Stimulated activated CD4-positive, alpha-beta T cell treated with anti-CD3 and anti-CD28 coated beads, TNF-alpha, amount 100 ng/mL, for 48 hours (primary cell): ENCODE measurements at regions not wholly inside any gene's neighbourhood (a gene's known extent, or its start where the extent isn't known, plus 50 kb on each side); places are given as distances from the start of the nearest gene placed in this dataset.
"Not testable (repeated sequence)": the region's sequence is repeated elsewhere in the genome, so short reads cannot be mapped to it uniquely, and the experiment has no call there.

ENCODE experiments used
- DNase-seq, 3 donors: peaks; one replicate each; pipeline ENCODE4 v3.0.0-alpha.2; 2020; ENCODE audit warnings: low read depth in 3 of 3

DNA sequence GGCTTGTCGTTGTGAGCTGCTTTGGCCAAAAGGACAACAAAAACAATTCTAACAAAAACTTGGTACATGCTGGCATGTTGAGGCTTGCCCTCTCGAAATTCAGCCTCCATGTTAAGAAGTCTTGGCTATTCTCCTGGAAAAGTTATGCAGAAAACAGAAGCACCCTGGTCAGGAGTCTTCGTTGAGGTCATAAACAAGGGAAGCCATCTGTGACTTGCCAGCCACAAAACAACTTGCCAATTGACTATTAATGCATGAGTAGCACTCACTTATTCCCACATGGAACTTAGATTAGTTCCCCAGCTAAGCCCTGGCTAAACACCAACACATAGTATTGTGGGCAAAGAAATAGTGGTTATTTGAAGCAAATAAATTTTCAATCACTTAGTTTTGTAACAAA lies 521.0 kb upstream of the CHD1 start:
- no peak for DNase-seq

DNA sequence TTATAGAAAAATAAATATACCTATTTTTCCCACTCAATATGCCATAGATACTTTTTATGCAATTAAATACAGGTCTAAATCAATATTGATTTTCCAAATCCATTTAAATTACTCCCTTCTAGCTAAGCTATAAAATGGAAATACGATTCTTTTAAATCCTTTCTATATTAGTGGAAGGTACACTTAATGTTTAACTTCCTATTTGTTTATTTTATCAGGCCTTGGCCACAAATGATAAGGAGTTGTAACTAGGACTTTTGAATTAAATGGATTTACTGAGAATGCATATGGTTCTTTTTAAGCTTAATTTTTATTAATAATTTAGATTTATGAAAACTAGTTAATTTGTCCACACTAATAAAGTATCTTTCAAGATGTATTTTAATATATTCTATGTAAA lies 517.0 kb upstream of the CHD1 start:
- no peak for DNase-seq

- DNase-seq: no peak
These were observed 512.4 kb upstream of the CHD1 start for GRCh38 chr5:99441235-99441634.

DNA sequence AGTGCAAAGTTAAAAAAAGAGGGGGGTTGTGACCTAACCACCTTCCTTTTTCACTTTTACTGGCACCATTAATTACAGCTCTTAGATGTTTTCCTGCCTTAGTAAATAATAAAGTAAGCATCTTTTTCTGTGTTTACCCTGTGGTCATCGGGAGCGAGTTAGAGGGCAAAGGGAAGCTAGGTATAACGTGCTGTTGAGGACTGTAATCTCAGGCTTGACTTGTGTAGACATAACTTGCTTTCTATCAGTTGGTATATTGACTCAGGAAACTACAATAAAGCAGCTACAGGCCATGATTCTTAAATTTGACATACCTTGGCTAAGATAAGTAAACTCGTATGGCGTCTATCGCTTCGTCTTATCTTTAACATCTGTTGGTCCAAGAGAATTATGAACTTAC lies 509.8 kb upstream of the CHD1 start:
- DNase-seq: no peak

DNA sequence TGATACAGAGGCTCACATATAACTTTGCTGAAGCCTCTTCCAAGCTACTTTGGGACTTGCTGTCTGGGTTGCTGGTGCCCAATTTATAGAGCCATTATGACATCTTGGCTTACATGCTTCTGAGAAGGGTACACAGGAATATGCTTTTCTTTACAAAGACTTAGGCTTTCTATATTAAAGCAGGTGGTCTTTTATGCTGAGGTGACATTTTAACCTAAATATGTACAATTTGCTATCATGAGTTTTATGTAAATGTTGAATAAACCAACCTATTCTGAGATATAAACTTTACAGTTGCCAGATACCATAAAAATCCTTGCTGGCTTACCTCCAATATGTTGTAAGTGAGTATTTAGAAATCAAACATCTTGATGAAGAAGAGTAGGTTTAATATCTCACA lies 509.2 kb upstream of the CHD1 start:
- no peak for DNase-seq

GRCh38 chr5:99423396-99423795 lies 494.6 kb upstream of the CHD1 start:
- not testable (repeated sequence) for DNase-seq

- DNase-seq: not testable (repeated sequence)
These were observed 489.8 kb upstream of the CHD1 start for GRCh38 chr5:99418640-99419039.

DNA sequence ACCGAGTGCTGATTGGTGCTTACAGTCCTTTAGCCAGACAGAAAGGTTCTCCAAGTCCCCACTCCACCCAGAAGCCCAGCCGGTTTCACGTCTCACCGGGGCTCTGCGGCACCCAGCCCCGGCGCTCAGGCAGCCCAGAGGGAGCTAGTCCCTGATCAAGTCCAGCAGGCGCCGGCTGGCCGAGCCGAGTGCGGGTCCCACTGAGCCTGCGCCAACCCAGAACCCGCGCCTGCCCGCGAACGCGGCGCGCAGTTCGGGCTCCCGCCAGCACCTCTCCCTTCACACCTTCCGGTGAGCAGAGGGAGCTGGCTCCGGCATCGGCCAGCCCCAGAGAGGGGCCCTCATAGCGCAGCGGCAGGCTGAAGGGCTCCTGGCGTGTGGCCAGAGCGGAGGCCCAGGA lies 481.6 kb upstream of the CHD1 start:
- DNase-seq: not testable (repeated sequence)

GRCh38 chr5:99404764-99405302 lies 476.0 kb upstream of the CHD1 start:
- not testable (repeated sequence) for DNase-seq

- DNase-seq: not testable (repeated sequence)
These were observed 471.8 kb upstream of the CHD1 start for GRCh38 chr5:99400571-99400970.

GRCh38 chr5:99398976-99399375 lies 470.2 kb upstream of the CHD1 start:
- no peak for DNase-seq

- no peak for DNase-seq
These were observed 457.7 kb upstream of the CHD1 start for GRCh38 chr5:99386406-99387077.

GRCh38 chr5:99379187-99379586 lies 450.4 kb upstream of the CHD1 start:
- no peak for DNase-seq

DNA sequence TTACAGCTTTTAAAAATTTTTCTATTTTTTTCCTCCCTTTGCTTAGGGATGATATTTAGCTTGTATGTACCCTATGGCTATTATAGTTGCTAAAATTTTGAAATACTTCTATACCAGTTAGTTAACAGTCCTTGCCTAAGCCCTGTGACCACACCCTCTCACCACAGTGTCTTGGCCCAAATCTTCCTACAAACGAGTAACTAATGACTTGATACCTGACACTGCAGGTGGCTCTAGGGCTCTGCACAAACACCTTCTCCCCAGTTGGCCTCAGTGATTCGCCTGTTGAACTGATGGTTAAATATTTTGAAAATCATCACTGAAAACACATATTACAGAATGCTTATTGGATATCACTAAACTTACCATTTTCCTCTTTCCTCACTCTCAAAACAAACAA lies 449.6 kb upstream of the CHD1 start:
- no peak for DNase-seq

DNA sequence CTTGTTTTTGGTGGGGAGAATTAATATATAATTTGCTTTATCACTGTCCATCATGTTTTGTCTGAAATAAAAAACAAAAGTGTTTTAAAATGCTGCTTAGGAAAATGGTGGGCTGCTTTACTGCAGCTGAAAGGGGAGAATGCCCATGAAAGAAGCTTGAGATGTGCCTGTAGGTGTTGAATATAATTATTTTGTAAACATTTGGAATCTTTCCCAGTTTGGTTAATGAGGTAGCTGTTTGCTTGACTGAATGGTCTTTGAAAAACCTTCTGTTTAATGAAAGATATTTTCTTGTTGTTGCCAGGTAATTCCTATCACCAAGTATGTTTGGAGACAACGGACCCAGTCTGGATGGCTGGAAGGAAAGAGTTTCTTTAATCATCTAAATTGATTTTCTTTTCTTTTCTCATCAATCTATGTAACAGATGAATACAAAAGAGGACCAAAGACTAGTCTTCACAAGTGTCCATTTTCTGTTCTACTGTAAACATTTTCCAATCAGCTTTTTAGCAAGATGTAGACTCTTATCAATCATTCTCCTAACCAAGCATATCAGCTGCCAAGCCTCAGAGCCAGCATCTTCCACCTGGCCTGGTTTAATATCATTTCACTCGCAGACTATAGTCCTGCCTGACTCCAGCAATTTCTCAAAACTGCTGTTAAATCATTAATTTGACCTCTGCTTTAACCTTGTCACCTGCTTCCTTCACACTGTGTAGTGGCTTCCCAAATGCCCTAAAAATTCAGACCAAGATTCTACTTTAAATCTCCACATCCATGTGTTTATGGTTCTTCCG lies 441.2 kb upstream of the CHD1 start:
- DNase-seq: no peak

DNA sequence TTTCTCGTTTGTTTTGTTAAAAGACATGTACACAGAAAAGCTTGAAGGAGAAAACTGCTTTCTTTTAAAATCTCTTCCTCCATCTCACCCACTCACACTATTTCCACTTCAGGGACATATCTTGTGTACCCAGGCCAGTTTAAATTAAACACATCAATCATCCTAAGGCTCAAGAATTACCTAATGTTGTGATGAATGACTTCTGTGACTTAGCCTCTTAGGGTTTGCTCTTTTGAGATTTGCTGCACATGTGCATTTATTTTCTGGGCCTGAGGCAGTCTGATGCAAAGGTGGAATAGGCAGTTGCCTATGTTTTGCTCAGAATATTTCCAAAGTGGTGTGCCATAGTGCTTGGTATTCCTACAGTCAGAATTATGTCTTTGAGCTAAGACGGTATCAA lies 439.9 kb upstream of the CHD1 start:
- DNase-seq: no peak

DNA sequence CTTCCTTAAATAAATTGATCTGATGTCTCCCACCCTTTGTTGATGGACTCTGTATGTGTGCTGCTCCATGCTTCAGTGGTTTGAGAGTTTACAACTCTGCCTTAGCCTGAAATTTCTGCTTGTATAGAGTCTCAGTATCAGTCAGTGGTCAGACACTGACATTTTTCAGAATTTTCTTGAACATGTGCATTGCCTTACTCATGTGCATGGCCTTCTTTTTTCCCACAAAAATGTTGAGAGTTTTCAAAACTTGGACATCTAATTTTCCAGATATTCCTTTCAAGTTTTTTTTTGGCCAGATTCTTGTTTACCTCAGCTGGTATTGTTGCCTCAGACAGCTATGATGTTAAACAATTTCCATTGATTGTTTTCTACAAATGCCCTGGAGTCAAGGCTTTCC lies 427.1 kb upstream of the CHD1 start:
- no peak for DNase-seq

GRCh38 chr5:99349787-99350186 lies 421.0 kb upstream of the CHD1 start:
- DNase-seq: no peak

DNA sequence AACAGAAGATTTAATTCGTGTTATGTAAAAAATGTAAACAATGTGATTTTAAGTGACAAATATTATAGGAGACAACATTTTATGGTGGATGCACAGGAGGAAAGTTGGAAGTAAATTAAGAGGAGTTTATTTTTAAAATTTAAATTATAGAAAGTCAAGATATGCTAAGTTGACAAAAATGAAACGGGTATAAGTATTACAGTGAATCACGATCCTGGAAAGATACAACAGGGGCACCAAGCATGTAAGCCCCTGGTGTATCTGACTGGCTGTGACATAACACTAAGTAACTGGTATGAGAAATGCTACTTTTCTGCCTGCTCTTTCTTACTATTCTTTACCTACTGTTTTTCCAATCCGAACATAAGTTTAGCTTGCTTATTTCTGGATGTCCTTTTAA lies 419.8 kb upstream of the CHD1 start:
- DNase-seq: no peak

GRCh38 chr5:99339758-99340157 lies 411.0 kb upstream of the CHD1 start:
- DNase-seq: not testable (repeated sequence)

DNA sequence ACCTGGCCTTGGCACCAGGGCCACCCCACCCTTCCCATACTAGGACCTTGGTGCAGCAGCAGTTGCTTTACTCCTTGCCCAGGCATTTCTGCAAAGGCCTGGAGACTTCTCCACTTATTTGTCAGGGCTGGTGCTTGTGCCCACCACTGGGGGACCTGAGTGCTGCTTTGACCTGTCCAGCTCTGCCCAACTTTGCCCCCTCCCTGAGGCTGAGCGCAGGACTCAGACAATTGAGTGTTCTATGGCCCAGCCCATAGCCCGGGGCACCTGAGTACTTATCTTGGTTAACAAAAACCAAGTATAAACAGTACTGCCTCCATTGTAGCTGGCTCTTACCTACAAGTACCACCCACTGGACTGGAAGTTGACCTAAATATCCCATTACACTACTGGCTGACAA lies 406.1 kb upstream of the CHD1 start:
- DNase-seq: no peak

GRCh38 chr5:99331061-99331460 lies 402.3 kb upstream of the CHD1 start:
- DNase-seq: no peak

DNA sequence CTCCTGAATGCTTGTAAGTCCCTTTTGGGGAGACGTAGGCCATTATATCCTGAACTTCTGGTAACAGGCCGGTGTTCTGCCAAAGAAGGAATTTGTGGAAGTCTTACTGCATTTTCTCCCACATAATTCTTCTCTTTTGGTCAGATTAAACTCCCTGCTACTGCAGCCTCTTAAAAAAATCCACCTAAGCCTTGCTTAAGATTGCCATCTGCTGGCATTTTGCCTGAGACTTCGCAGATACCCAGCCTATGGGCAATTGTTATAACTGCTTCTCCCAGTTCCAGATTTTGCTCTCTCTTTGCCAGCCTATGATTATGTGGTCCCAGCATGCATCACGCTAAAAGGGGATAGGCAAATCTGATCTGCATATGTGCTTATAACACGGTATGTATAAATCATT lies 391.6 kb upstream of the CHD1 start:
- no peak for DNase-seq
